Calu3 (cell line): ENCODE measurements at regions not wholly inside any gene's neighbourhood (a gene's known extent, or its start where the extent isn't known, plus 50 kb on each side); places are given as distances from the start of the nearest gene placed in this dataset.

Experiments used
- BruUV-seq: library from RNA; stranded (reverse); fragments of 400-500 nt; replicated peaks from 2 replicates; lab custom pipeline; 2021; lab: Mats Ljungman, UMichigan
- CTCF ChIA-PET: fragments of 300-600 bp; sonication (Branson Sonifier 250); formaldehyde crosslinking; loops from one replicate; lab custom pipeline; 2022; ENCODE audit warnings: antibody characterized with exemption; lab: Charles Lee
- DNase-seq: peaks from one replicate; pipeline ENCODE4 v3.0.0; 2022
- H3K27ac Mint-ChIP-seq: one replicate; pipeline ENCODE4 v1.8.0; 2022; ENCODE audit warnings: mixed read lengths; ENCODE audit not compliant: unreplicated experiment
- H3K27me3 Mint-ChIP-seq: one replicate; pipeline ENCODE4 v1.8.0; 2022; ENCODE audit warnings: mixed read lengths; ENCODE audit not compliant: unreplicated experiment
- H3K36me3 Mint-ChIP-seq: one replicate; pipeline ENCODE4 v1.8.0; 2022; ENCODE audit warnings: mild to moderate bottlenecking, moderate library complexity, mixed read lengths; ENCODE audit not compliant: insufficient read depth, unreplicated experiment
- H3K4me1 Mint-ChIP-seq: one replicate; pipeline ENCODE4 v1.8.0; 2022; ENCODE audit warnings: mild to moderate bottlenecking, low read depth, mixed read lengths; ENCODE audit not compliant: unreplicated experiment
- H3K4me3 Mint-ChIP-seq: one replicate; pipeline ENCODE4 v1.8.0; 2022; ENCODE audit warnings: mild to moderate bottlenecking, low read depth, moderate library complexity, mixed read lengths; ENCODE audit not compliant: unreplicated experiment
- H3K9me3 Mint-ChIP-seq: one replicate; pipeline ENCODE4 v1.8.0; 2022; ENCODE audit warnings: low read depth, mixed read lengths; ENCODE audit not compliant: unreplicated experiment
- CTCF ChIP-seq: fragments of 200-600 bp; IDR thresholded peaks from one replicate; pipeline ENCODE4 v1.8.0; 2022; ENCODE audit warnings: antibody characterized with exemption; ENCODE audit not compliant: unreplicated experiment
- intact Hi-C: fragments of 100-400 bp; cut with micrococcal nuclease; formaldehyde crosslinking; loops from one replicate; pipeline ENCODE4 v1.10.0; 2022; ENCODE audit not compliant: unreplicated experiment

- no TSS peak for BruUV-seq
- no peak overlapping the region for H3K4me3 Mint-ChIP-seq
- no peaks in the 10 kb centered on the region for H3K27me3 Mint-ChIP-seq
- TF ChIP-seq CTCF: no peak
- H3K9me3 Mint-ChIP-seq: no peaks in the 10 kb centered on the region
- CTCF ChIA-PET: no interaction called here
- intact Hi-C loops: no loop called here
- no peaks in the 10 kb centered on the region for H3K36me3 Mint-ChIP-seq
- H3K27ac Mint-ChIP-seq: no peak overlapping the region
- DNase-seq: no peak
- H3K4me1 Mint-ChIP-seq: no peaks in the 10 kb centered on the region
These were observed 280.0 kb upstream of the SPTLC3 start for GRCh38 chr20:12728782-12729181.

GRCh38 chr20:12729326-12729725 lies 279.4 kb upstream of the SPTLC3 start:
- no peak for DNase-seq
- H3K4me3 Mint-ChIP-seq: no peak overlapping the region
- TF ChIP-seq CTCF: no peak
- BruUV-seq: no TSS peak
- no peaks in the 10 kb centered on the region for H3K27me3 Mint-ChIP-seq
- H3K36me3 Mint-ChIP-seq: no peaks in the 10 kb centered on the region
- H3K4me1 Mint-ChIP-seq: no peaks in the 10 kb centered on the region
- CTCF ChIA-PET: interaction anchor here (0.5 kb wide), 1 partner anchor 701 kb away, joined by 3 read pairs; no protein-coding TSS in a partner anchor
- intact Hi-C loops: no loop called here
- no peak overlapping the region for H3K27ac Mint-ChIP-seq
- H3K9me3 Mint-ChIP-seq: no peaks in the 10 kb centered on the region

- no TSS peak for BruUV-seq
- DNase-seq: no peak
- H3K4me3 Mint-ChIP-seq: no peak overlapping the region
- no peak for TF ChIP-seq CTCF
- intact Hi-C loops: no loop called here
- no peaks in the 10 kb centered on the region for H3K36me3 Mint-ChIP-seq
- H3K9me3 Mint-ChIP-seq: peaks cover 3% of the 10 kb centered on the region
- H3K27ac Mint-ChIP-seq: no peak overlapping the region
- H3K4me1 Mint-ChIP-seq: no peaks in the 10 kb centered on the region
- H3K27me3 Mint-ChIP-seq: peaks cover 28% of the 10 kb centered on the region
- CTCF ChIA-PET: interaction anchor here (0.8 to 1.0 kb wide), 2 partner anchors 10 to 44 kb away, joined by 3 to 5 read pairs; no protein-coding TSS in a partner anchor
These were observed 275.0 kb upstream of the SPTLC3 start for GRCh38 chr20:12733811-12734210.

- H3K4me1 Mint-ChIP-seq: no peaks in the 10 kb centered on the region
- BruUV-seq: no TSS peak
- intact Hi-C loops: no loop called here
- peaks cover 3% of the 10 kb centered on the region for H3K9me3 Mint-ChIP-seq
- no peak for TF ChIP-seq CTCF
- CTCF ChIA-PET: no interaction called here
- no peak overlapping the region for H3K27ac Mint-ChIP-seq
- H3K4me3 Mint-ChIP-seq: no peak overlapping the region
- DNase-seq: no peak
- H3K36me3 Mint-ChIP-seq: no peaks in the 10 kb centered on the region
- peaks cover 28% of the 10 kb centered on the region for H3K27me3 Mint-ChIP-seq
These were observed 271.3 kb upstream of the SPTLC3 start for GRCh38 chr20:12737497-12737896.
